Keratinocyte (primary cell): ENCODE measurements at regions not wholly inside any gene's neighbourhood (a gene's known extent, or its start where the extent isn't known, plus 50 kb on each side); places are given as distances from the start of the nearest gene placed in this dataset.

Experiments used
- EZH2 ChIP-seq: IDR thresholded peaks from one replicate; pipeline ENCODE4 v1.6.1; 2012; ENCODE audit warnings: inconsistent platforms, mild to moderate bottlenecking, low read length, moderate library complexity
- TF ChIP-seq, protein P1 (sequence below), 3 experiments: IDR thresholded peaks in 1 of 3; conservative IDR thresholded peaks in 1 of 3; optimal IDR thresholded peaks in 1 of 3; 2 replicates in 2 of 3; 3 replicates in 1 of 3; pipeline versions ENCODE3 to v1.5.1; 2011; ENCODE audit warnings: low read length in 3 of 3, mild to moderate bottlenecking in 3 of 3, moderate library complexity in 2 of 3, control low read depth in 1 of 3, inconsistent platforms in 1 of 3; ENCODE audit not compliant: insufficient read depth in 2 of 3; ENCODE audit errors: extremely low read depth in 1 of 3

DNA sequence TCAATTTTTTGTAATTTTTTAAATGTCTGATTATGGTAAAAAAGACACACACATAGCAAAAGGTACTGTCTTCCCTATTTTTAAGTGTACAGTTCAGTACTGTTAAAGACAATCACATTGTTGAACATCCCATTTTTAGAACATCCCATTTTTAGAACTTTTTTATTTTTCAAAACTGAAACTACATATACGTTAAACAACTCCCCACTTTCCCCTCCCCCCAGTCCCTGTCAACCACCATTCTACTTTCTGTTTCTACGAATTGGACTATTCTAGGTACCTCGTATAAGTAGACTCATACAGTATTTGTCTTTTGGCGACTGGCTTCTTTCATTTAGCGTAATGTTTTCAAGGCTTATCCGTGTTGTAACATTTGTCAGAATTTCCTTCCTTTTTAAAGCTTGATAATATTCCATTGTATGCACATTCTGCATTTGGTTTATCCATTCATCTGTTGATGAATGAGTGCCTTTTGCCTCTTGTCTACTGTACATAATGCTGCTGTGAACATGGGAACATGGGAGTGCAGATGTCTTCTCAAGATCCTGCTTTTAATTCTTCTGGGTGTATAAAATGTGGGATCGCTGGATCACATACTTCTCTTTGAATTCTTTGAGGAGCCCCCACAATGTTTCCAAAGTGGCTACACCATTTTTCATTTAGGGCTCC is 154.0 kb downstream of the PIK3R1 start:
- TF ChIP-seq, protein P1, sequence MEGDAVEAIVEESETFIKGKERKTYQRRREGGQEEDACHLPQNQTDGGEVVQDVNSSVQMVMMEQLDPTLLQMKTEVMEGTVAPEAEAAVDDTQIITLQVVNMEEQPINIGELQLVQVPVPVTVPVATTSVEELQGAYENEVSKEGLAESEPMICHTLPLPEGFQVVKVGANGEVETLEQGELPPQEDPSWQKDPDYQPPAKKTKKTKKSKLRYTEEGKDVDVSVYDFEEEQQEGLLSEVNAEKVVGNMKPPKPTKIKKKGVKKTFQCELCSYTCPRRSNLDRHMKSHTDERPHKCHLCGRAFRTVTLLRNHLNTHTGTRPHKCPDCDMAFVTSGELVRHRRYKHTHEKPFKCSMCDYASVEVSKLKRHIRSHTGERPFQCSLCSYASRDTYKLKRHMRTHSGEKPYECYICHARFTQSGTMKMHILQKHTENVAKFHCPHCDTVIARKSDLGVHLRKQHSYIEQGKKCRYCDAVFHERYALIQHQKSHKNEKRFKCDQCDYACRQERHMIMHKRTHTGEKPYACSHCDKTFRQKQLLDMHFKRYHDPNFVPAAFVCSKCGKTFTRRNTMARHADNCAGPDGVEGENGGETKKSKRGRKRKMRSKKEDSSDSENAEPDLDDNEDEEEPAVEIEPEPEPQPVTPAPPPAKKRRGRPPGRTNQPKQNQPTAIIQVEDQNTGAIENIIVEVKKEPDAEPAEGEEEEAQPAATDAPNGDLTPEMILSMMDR (optimal IDR thresholded peaks at IDR 0.05 in 1 of 3, IDR thresholded peaks at IDR 0.05 in 1 of 3, conservative IDR thresholded peaks at IDR 0.05 in 1 of 3; ENCODE audit: extremely low read depth in 1 of 3, insufficient read depth in 2 of 3, low read length in 3 of 3): no peak
- TF ChIP-seq EZH2: no peak
